Stomach (tissue), 4 donors: ENCODE measurements at regions not wholly inside any gene's neighbourhood (a gene's known extent, or its start where the extent isn't known, plus 50 kb on each side); places are given as distances from the start of the nearest gene placed in this dataset.

Source experiments
- CTCF ChIP-seq, 7 experiments: fragments of 450-650 bp in 4 of 7; fragments of 200-600 bp in 3 of 7; sonication (generic) in 3 of 7; IDR thresholded peaks; one replicate each; pipeline ENCODE4 v1.5.1; 2016 to 2019; ENCODE audit warnings: antibody characterized with exemption in 7 of 7, control low read depth in 2 of 7, mild to moderate bottlenecking in 1 of 7
- EP300 ChIP-seq: sonication (generic); formaldehyde crosslinking; IDR thresholded peaks from one replicate; pipeline ENCODE4 v1.6.1; 2017; ENCODE audit warnings: antibody characterized with exemption
- POLR2A ChIP-seq, 4 donors: fragments of 450-650 bp; IDR thresholded peaks; one replicate each; pipeline ENCODE4 v1.6.1; 2016; ENCODE audit warnings: antibody characterized with exemption in 4 of 4, control low read depth in 2 of 4, mild to moderate bottlenecking in 1 of 4, moderate library complexity in 1 of 4
- POLR2AphosphoS5 ChIP-seq, 3 donors: sonication (generic); formaldehyde crosslinking; IDR thresholded peaks; one replicate each; pipeline ENCODE4 v1.6.1; 2016; ENCODE audit warnings: antibody characterized with exemption in 3 of 3

DNA sequence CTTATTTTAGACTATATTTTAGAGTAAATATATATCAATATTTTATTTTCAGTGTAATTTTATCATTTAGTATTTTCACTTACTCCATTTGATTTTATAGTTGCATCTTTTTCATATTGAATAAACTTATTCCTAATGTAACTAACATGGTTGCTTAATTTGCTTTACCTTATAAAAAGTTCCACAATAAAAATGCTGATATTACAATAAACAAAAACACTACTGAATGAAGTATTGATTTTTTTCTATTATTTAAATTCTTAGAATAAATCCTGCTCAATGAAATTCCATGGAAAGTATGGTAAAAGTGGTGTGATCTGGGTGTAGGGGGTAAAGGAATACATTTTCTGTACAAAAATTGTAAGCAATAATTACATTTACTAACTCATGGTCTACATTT is 2074.9 kb upstream of the C9orf72 start:
- no peak for TF ChIP-seq EP300
- no peak for TF ChIP-seq POLR2A (IDR thresholded peaks at IDR 0.05)
- no peak for TF ChIP-seq CTCF (IDR thresholded peaks at IDR 0.05)
- TF ChIP-seq POLR2AphosphoS5 (IDR thresholded peaks at IDR 0.05): no peak
